ENCODE measurements at regions not wholly inside any gene's neighbourhood (a gene's known extent, or its start where the extent isn't known, plus 50 kb on each side); places are given as distances from the start of the nearest gene placed in this dataset.

GRCh38 chr6:40950986-40951698 lies 87.9 kb downstream of the UNC5CL start (continued):
- TF ChIP-seq MXI1 (IDR thresholded peaks at IDR 0.05; ENCODE audit: low read depth, low read length) (no peak), YBX1 (IDR thresholded peaks at IDR 0.05) (no peak), PRDM10 (IDR thresholded peaks at IDR 0.05; ENCODE audit: partially characterized antibody) (no peak), ZNF175 (CRISPR knock-in tag; IDR thresholded peaks at IDR 0.05; ENCODE audit: low read depth) (no peak), ZNF277 (CRISPR knock-in tag; IDR thresholded peaks at IDR 0.05; ENCODE audit: borderline replicate concordance) (no peak), NR2C1 (IDR thresholded peaks at IDR 0.05) (no peak), NR2C1 (tag; IDR thresholded peaks at IDR 0.05) (no peak), TRIM28 (IDR thresholded peaks at IDR 0.05) (no peak), NCOA1 (IDR thresholded peaks at IDR 0.05; ENCODE audit: low read depth) (no peak)
